Endothelial cell of umbilical vein (primary cell): ENCODE measurements at regions not wholly inside any gene's neighbourhood (a gene's known extent, or its start where the extent isn't known, plus 50 kb on each side); places are given as distances from the start of the nearest gene placed in this dataset.

ENCODE experiments used
- BruUV-seq: library from RNA; stranded (reverse); fragments of 400-500 nt; replicated peaks from 2 replicates; lab custom pipeline; 2021; lab: Mats Ljungman, UMichigan
- CTCF ChIA-PET: fragments of 300-600, 350-600 bp; sonication (Branson Sonifier 250); formaldehyde crosslinking; loops from one replicate; lab custom pipeline; 2021; ENCODE audit warnings: antibody characterized with exemption, inconsistent platforms; lab: Charles Lee
- POLR2A ChIA-PET: fragments of 300-600, 350-600 bp; sonication (Branson Sonifier 250); formaldehyde crosslinking; loops from one replicate; lab custom pipeline; 2021; ENCODE audit warnings: antibody characterized with exemption, inconsistent platforms; lab: Charles Lee
- DNase-seq: peaks from one replicate; pipeline ENCODE4 v3.0.0-alpha.2; 2011; ENCODE audit warnings: low read depth, low spot score
- FAIRE-seq: peaks from 2 replicates; lab custom pipeline; 2011; peaks lifted over from hg19 to GRCh38; lab: Jason Lieb, UNC
- H2AFZ ChIP-seq: 2 replicates; pipeline ENCODE4 v1.6.0; 2012; ENCODE audit warnings: low read depth, low read length, control low read depth, inconsistent platforms
- H3K27ac ChIP-seq: 2 replicates; pipeline ENCODE4 v1.5.1; 2011; ENCODE audit warnings: low read depth, mild to moderate bottlenecking, control low read depth, low read length, moderate library complexity; ENCODE audit not compliant: insufficient read depth
- H3K27me3 ChIP-seq, 2 experiments: 2 replicates each; pipeline versions ENCODE4 v1.6.0 to v1.6.1; 2011; ENCODE audit warnings: low read length in 2 of 2, mixed read lengths in 1 of 2; ENCODE audit not compliant: control insufficient read depth in 2 of 2, insufficient read depth in 2 of 2
- H3K36me3 ChIP-seq, 2 experiments: 2 replicates in 1 of 2; 3 replicates in 1 of 2; pipeline ENCODE4 v1.5.1; 2011; ENCODE audit warnings: low read length in 2 of 2, mild to moderate bottlenecking in 1 of 2, moderate library complexity in 1 of 2; ENCODE audit not compliant: control insufficient read depth in 2 of 2, insufficient read depth in 2 of 2; ENCODE audit errors: extremely low read depth in 1 of 2
- H3K4me1 ChIP-seq: 3 replicates; pipeline ENCODE4 v1.5.1; 2011; ENCODE audit warnings: mild to moderate bottlenecking, low read length; ENCODE audit not compliant: control insufficient read depth, insufficient read depth; ENCODE audit errors: extremely low read depth
- H3K4me2 ChIP-seq: 2 replicates; pipeline ENCODE4 v1.6.1; 2011; ENCODE audit warnings: low read length, control low read depth, mixed read lengths; ENCODE audit not compliant: insufficient read depth
- H3K4me3 ChIP-seq, 3 experiments: fragments of 200-600 bp in 1 of 3; sonication (generic), shearing (Covaris generic) in 1 of 3; replicated peaks in 1 of 3; 2 replicates each; pipeline ENCODE4 v1.5.1; 2011 to 2016; ENCODE audit warnings: control low read depth in 3 of 3, low read length in 3 of 3, mild to moderate bottlenecking in 2 of 3, inconsistent platforms in 1 of 3, low read depth in 1 of 3, moderate library complexity in 1 of 3; ENCODE audit not compliant: insufficient read depth in 1 of 3
- H3K79me2 ChIP-seq: 2 replicates; pipeline ENCODE4 v1.6.0; 2012; ENCODE audit warnings: low read length, inconsistent platforms; ENCODE audit not compliant: control insufficient read depth, insufficient read depth
- H3K9ac ChIP-seq: replicated peaks from 2 replicates; pipeline ENCODE3; 2011; ENCODE audit warnings: low read length, control low read depth; ENCODE audit not compliant: insufficient read depth; ENCODE audit errors: extremely low read depth
- H3K9me1 ChIP-seq: replicated peaks from 3 replicates; pipeline ENCODE4 v1.6.0; 2011; ENCODE audit warnings: mild to moderate bottlenecking, low read length; ENCODE audit not compliant: control insufficient read depth, insufficient read depth; ENCODE audit errors: extremely low read depth
- H3K9me3 ChIP-seq: replicated peaks from 2 replicates; pipeline ENCODE4 v1.5.1; 2012; ENCODE audit warnings: low read length, inconsistent platforms; ENCODE audit not compliant: control insufficient read depth, insufficient read depth
- H4K20me1 ChIP-seq: replicated peaks from 2 replicates; pipeline ENCODE3; 2011; ENCODE audit warnings: mild to moderate bottlenecking, low read length; ENCODE audit not compliant: control insufficient read depth, insufficient read depth; ENCODE audit errors: extremely low read depth
- EZH2 ChIP-seq: IDR thresholded peaks from 2 replicates; pipeline ENCODE4 v1.6.1; 2012; ENCODE audit warnings: borderline replicate concordance, low read depth, mild to moderate bottlenecking, moderate library complexity, low read length, inconsistent platforms; ENCODE audit not compliant: severe bottlenecking
- FOS ChIP-seq: IDR thresholded peaks from 2 replicates; pipeline ENCODE4 v1.6.1; 2011; ENCODE audit warnings: mild to moderate bottlenecking, low read length, moderate library complexity, borderline replicate concordance; ENCODE audit not compliant: insufficient read depth
- GATA2 ChIP-seq: IDR thresholded peaks from 2 replicates; pipeline ENCODE4 v1.7.0; 2011; ENCODE audit warnings: low read depth, mild to moderate bottlenecking, moderate library complexity, mixed read lengths, low read length; ENCODE audit not compliant: insufficient read length, insufficient read depth
- JUN ChIP-seq: IDR thresholded peaks from 2 replicates; pipeline ENCODE4 v1.6.1; 2011; ENCODE audit warnings: borderline replicate concordance, low read depth; ENCODE audit not compliant: insufficient read length, insufficient read depth
- MYC ChIP-seq: IDR thresholded peaks from one replicate; pipeline ENCODE4 v1.6.1; 2011; ENCODE audit warnings: mild to moderate bottlenecking, low read depth, low read length
- POLR2A ChIP-seq: IDR thresholded peaks from 2 replicates; pipeline ENCODE4 v1.6.1; 2012; ENCODE audit warnings: low read depth, mild to moderate bottlenecking, control low read depth, low read length
- POLR2AphosphoS5 ChIP-seq: IDR thresholded peaks from 2 replicates; pipeline ENCODE4 v1.6.1; 2012; ENCODE audit warnings: low read depth, mild to moderate bottlenecking, control low read depth, low read length, moderate library complexity; ENCODE audit not compliant: insufficient read depth
- dilution Hi-C: fragments of 300-500 bp; cut with MboI; formaldehyde crosslinking; loops from one replicate; pipeline ENCODE4 v1.15.0; 2019; ENCODE audit warnings: low sequenced_read_pairs; ENCODE audit not compliant: extremely low pct_ligation_motif_present
- intact Hi-C: fragments of 100-400 bp; cut with micrococcal nuclease; formaldehyde crosslinking; loops from one replicate; pipeline ENCODE4 v1.10.0; 2022
- TF ChIP-seq, protein P1 (sequence below), 2 donors: IDR thresholded peaks; 1 replicate in 1 of 2; 2 replicates in 1 of 2; pipeline ENCODE4 v1.5.1; 2011; ENCODE audit warnings: low read length in 2 of 2, mild to moderate bottlenecking in 2 of 2, moderate library complexity in 2 of 2, control low read depth in 1 of 2, inconsistent platforms in 1 of 2, low read depth in 1 of 2; ENCODE audit not compliant: insufficient read depth in 1 of 2; ENCODE audit errors: extremely low read depth in 1 of 2
- TF ChIP-seq, protein P2 (sequence below): IDR thresholded peaks from 2 replicates; pipeline ENCODE4 v1.6.1; 2011; ENCODE audit not compliant: insufficient read depth, insufficient read length

DNA sequence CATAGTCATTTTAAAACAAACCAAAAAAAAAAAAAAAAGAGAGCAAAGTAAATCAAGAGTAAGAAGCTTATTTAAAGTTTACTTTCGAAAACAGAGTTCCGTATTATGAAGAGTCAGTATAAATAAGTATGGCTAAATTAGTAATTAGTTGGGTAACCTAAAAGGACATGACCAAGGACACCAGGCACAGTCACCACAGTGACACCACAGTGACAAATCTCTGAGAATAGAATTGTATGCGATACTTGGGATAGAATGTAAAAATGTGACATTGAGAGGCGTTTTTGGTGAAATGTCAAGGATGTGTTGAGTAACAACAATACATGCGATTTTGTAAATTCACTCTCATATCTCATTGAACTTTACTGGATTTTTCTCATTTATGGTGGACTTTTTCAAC lies 150.9 kb upstream of the SPEF2 start:
- H3K9ac ChIP-seq: no peak overlapping the region
- H4K20me1 ChIP-seq: no peaks in the 10 kb centered on the region
- H3K4me1 ChIP-seq: no peaks in the 10 kb centered on the region
- H3K4me3 ChIP-seq: no peak overlapping the region
- no peaks in the 10 kb centered on the region for H3K79me2 ChIP-seq
- no peak overlapping the region for H3K4me2 ChIP-seq
- FAIRE-seq (no peak), DNase-seq (no peak)
- CTCF ChIA-PET: no interaction called here
- intact Hi-C loops: no loop called here
- no TSS peak for BruUV-seq
- no peaks in the 10 kb centered on the region for H3K9me1 ChIP-seq
- POLR2A ChIA-PET: no interaction called here
- dilution Hi-C loops: no loop called here
- H2AFZ ChIP-seq: no peak overlapping the region
- TF ChIP-seq FOS (no peak), GATA2 (no peak), POLR2AphosphoS5 (no peak), EZH2 (no peak), POLR2A (no peak), MYC (no peak), JUN (no peak)
- TF ChIP-seq, protein P1, sequence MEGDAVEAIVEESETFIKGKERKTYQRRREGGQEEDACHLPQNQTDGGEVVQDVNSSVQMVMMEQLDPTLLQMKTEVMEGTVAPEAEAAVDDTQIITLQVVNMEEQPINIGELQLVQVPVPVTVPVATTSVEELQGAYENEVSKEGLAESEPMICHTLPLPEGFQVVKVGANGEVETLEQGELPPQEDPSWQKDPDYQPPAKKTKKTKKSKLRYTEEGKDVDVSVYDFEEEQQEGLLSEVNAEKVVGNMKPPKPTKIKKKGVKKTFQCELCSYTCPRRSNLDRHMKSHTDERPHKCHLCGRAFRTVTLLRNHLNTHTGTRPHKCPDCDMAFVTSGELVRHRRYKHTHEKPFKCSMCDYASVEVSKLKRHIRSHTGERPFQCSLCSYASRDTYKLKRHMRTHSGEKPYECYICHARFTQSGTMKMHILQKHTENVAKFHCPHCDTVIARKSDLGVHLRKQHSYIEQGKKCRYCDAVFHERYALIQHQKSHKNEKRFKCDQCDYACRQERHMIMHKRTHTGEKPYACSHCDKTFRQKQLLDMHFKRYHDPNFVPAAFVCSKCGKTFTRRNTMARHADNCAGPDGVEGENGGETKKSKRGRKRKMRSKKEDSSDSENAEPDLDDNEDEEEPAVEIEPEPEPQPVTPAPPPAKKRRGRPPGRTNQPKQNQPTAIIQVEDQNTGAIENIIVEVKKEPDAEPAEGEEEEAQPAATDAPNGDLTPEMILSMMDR (IDR thresholded peaks at IDR 0.05; ENCODE audit: extremely low read depth in 1 of 2, insufficient read depth in 1 of 2, low read depth in 1 of 2, low read length in 2 of 2): no peak
- TF ChIP-seq, protein P2, sequence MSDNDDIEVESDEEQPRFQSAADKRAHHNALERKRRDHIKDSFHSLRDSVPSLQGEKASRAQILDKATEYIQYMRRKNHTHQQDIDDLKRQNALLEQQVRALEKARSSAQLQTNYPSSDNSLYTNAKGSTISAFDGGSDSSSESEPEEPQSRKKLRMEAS: no peak
- no peaks in the 10 kb centered on the region for H3K9me3 ChIP-seq
- H3K36me3 ChIP-seq: no peaks in the 10 kb centered on the region
- H3K27ac ChIP-seq: no peak overlapping the region
- no peaks in the 10 kb centered on the region for H3K27me3 ChIP-seq
